ENCODE measurements at regions not wholly inside any gene's neighbourhood (a gene's known extent, or its start where the extent isn't known, plus 50 kb on each side); places are given as distances from the start of the nearest gene placed in this dataset.

- TF ChIP-seq GABPA (IDR thresholded peaks at IDR 0.05; ENCODE audit: low read depth), result no peak
- TF ChIP-seq REST (IDR thresholded peaks at IDR 0.05; ENCODE audit: insufficient replicate concordance, low read depth), result no peak
- TF ChIP-seq POLR2AphosphoS5 (IDR thresholded peaks at IDR 0.05; ENCODE audit: low read depth), result no peak
- no peak for TF ChIP-seq SPI1 (IDR thresholded peaks at IDR 0.05; ENCODE audit: borderline replicate concordance, low read depth)
- no peak for TF ChIP-seq CTCF (IDR thresholded peaks at IDR 0.05; ENCODE audit: insufficient read depth, low read length)
- DNase-seq (ENCODE audit: low read depth in 1 of 2, low spot score in 1 of 2), result no peak
- Histone ChIP-seq H3K27me3 (ENCODE audit: insufficient read depth, poor library complexity, severe bottlenecking) (no peaks in the 10 kb centered on the region), H3K27ac (replicated peaks) (no peak overlapping the region), H3K4me3 (replicated peaks; ENCODE audit: insufficient read depth, low read length) (no peak overlapping the region)
Observed at GRCh38 chr4:89382439-89382838, 74.8 kb upstream of the GPRIN3 start.

GRCh38 chr4:89380980-89381379 lies 73.4 kb upstream of the GPRIN3 start:
- Histone ChIP-seq H3K27ac (replicated peaks) (no peak overlapping the region), H3K27me3 (ENCODE audit: insufficient read depth, poor library complexity, severe bottlenecking) (no peaks in the 10 kb centered on the region), H3K4me3 (replicated peaks; ENCODE audit: insufficient read depth, low read length) (no peak overlapping the region)
- TF ChIP-seq CTCF (IDR thresholded peaks at IDR 0.05; ENCODE audit: insufficient read depth, low read length) (no peak), REST (IDR thresholded peaks at IDR 0.05; ENCODE audit: insufficient replicate concordance, low read depth) (no peak), SPI1 (IDR thresholded peaks at IDR 0.05; ENCODE audit: borderline replicate concordance, low read depth) (no peak), POLR2AphosphoS5 (IDR thresholded peaks at IDR 0.05; ENCODE audit: low read depth) (no peak), GABPA (IDR thresholded peaks at IDR 0.05; ENCODE audit: low read depth) (no peak)
- no peak for DNase-seq (ENCODE audit: low read depth in 1 of 2, low spot score in 1 of 2)

GRCh38 chr4:89379511-89380044 lies 72.0 kb upstream of the GPRIN3 start:
- TF ChIP-seq CTCF (IDR thresholded peaks at IDR 0.05; ENCODE audit: insufficient read depth, low read length), result no peak
- no peak for TF ChIP-seq POLR2AphosphoS5 (IDR thresholded peaks at IDR 0.05; ENCODE audit: low read depth)
- no peak for TF ChIP-seq SPI1 (IDR thresholded peaks at IDR 0.05; ENCODE audit: borderline replicate concordance, low read depth)
- no peak for TF ChIP-seq REST (IDR thresholded peaks at IDR 0.05; ENCODE audit: insufficient replicate concordance, low read depth)
- no peak for TF ChIP-seq GABPA (IDR thresholded peaks at IDR 0.05; ENCODE audit: low read depth)
- no peaks in the 10 kb centered on the region for H3K27me3 ChIP-seq (ENCODE audit: insufficient read depth, poor library complexity, severe bottlenecking)
- no peak overlapping the region for H3K27ac ChIP-seq (replicated peaks)
- H3K4me3 ChIP-seq (replicated peaks; ENCODE audit: insufficient read depth, low read length), result no peak overlapping the region
- DNase-seq (ENCODE audit: low read depth in 1 of 2, low spot score in 1 of 2), result no peak

Measured in HL-60 (cell line).